Sigmoid colon (tissue), 6 donors: ENCODE measurements at regions not wholly inside any gene's neighbourhood (a gene's known extent, or its start where the extent isn't known, plus 50 kb on each side); places are given as distances from the start of the nearest gene placed in this dataset.

Experiments
- DNase-seq: peaks from one replicate; pipeline ENCODE4 v3.0.0-alpha.2; 2019
- H3K27ac ChIP-seq, 4 donors: fragments of 200-600 bp; sonication (generic); one replicate each; pipeline ENCODE4 v1.5.1; 2016 to 2019; ENCODE audit warnings: mild to moderate bottlenecking in 1 of 4
- H3K27me3 ChIP-seq, 3 donors: fragments of 200-600 bp; sonication (generic); one replicate each; pipeline ENCODE4 v1.5.1; 2019; ENCODE audit warnings: mild to moderate bottlenecking in 1 of 3
- H3K36me3 ChIP-seq, 4 donors: fragments of 200-600 bp; sonication (generic); one replicate each; pipeline ENCODE4 v1.5.1; 2016 to 2019
- H3K4me1 ChIP-seq, 4 donors: fragments of 200-600 bp; sonication (generic); one replicate each; pipeline ENCODE4 v1.5.1; 2017 to 2019
- H3K4me3 ChIP-seq, 4 donors: fragments of 200-600 bp; sonication (generic); one replicate each; pipeline ENCODE4 v1.5.1; 2017 to 2019; ENCODE audit warnings: mild to moderate bottlenecking in 2 of 4, moderate library complexity in 1 of 4
- H3K9me3 ChIP-seq, 4 donors: fragments of 200-600 bp in 3 of 4; sonication (generic) in 3 of 4; one replicate each; pipeline versions ENCODE4 v1.5.1 to v1.6.1; 2013 to 2019
- CTCF ChIP-seq, 4 experiments: fragments of 450-650 bp in 3 of 4; fragments of 200-600 bp in 1 of 4; IDR thresholded peaks; one replicate each; pipeline ENCODE4 v1.5.1; 2016 to 2019; ENCODE audit warnings: antibody characterized with exemption in 4 of 4, mild to moderate bottlenecking in 3 of 4, moderate library complexity in 2 of 4
- EP300 ChIP-seq, 4 donors: sonication (generic); formaldehyde crosslinking; IDR thresholded peaks; one replicate each; pipeline ENCODE4 v1.6.1; 2017; ENCODE audit warnings: antibody characterized with exemption in 4 of 4
- POLR2A ChIP-seq, 2 donors: fragments of 450-650 bp; IDR thresholded peaks; one replicate each; pipeline ENCODE4 v1.6.1; 2016; ENCODE audit warnings: antibody characterized with exemption in 2 of 2, mild to moderate bottlenecking in 2 of 2, moderate library complexity in 2 of 2
- POLR2AphosphoS5 ChIP-seq, 4 donors: sonication (generic); formaldehyde crosslinking; IDR thresholded peaks; one replicate each; pipeline ENCODE4 v1.6.1; 2017; ENCODE audit warnings: antibody characterized with exemption in 4 of 4
- WGBS, 2 donors: extraction: QIAGEN DNeasy Blood & Tissue Kit; methylation state at CpG; one replicate each; pipeline ENCODE4 v1.1.7; 2013; 5-methylcytosine and 5-hydroxymethylcytosine counted together
- intact Hi-C: fragments of 100-400 bp; cut with DNase I; formaldehyde crosslinking; loops from one replicate; pipeline ENCODE4 v1.15.1; 2023
- donor health status: healthy with polysubstance abuse.
- donor health status: healthy.

DNA sequence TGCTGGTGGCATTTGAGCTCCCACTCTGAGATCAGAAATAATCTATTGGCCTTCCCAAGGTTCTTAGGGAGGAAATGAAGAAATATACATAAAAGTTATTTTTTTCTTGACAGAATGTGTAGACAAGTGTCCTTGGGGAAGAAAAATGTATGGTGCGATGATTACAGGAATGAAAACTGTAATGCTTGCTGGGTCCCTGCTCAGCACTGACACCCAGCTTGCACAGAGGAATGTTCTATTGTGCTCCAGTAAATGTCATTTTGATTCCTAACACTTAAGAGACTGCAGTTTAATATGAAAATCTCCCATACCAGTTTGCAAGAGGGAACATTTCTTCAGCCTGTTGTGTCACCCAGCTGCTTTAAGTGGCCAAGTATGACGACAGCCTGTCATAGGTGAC is 271.3 kb upstream of the TPM1 start:
- peak overlapping the region in 2 of 4 donors; percentile 45 to 68 for H3K27ac ChIP-seq
- no peaks in the 10 kb centered on the region for H3K9me3 ChIP-seq
- H3K27me3 ChIP-seq: no peaks in the 10 kb centered on the region
- no peak for DNase-seq
- 93 to 94% methylated on average over 2 of the region's 2 CpGs for WGBS, 2 donors
- H3K4me3 ChIP-seq: no peak overlapping the region
- H3K36me3 ChIP-seq: peaks cover 0 to 10% (median 2%) of the 10 kb centered on the region in 4 donors
- peaks cover 0 to 25% (median 22%) of the 10 kb centered on the region in 4 donors for H3K4me1 ChIP-seq
- intact Hi-C loops: no loop called here
- no peak for TF ChIP-seq POLR2A (IDR thresholded peaks at IDR 0.05)
- TF ChIP-seq CTCF (IDR thresholded peaks at IDR 0.05): no peak
- peak in 3 of 4 donors; percentile 15 to 41 (median 30) for TF ChIP-seq POLR2AphosphoS5 (IDR thresholded peaks at IDR 0.05)
- TF ChIP-seq EP300 (IDR thresholded peaks at IDR 0.05): peak in 3 of 4 donors; percentile 16 to 68 (median 41)

GRCh38 chr15:62773369-62774165 is 269.0 kb upstream of the TPM1 start:
- H3K36me3 ChIP-seq: peaks cover 0 to 10% (median 2%) of the 10 kb centered on the region in 4 donors
- H3K9me3 ChIP-seq: no peaks in the 10 kb centered on the region
- no peak for DNase-seq
- H3K27ac ChIP-seq: no peak overlapping the region
- H3K27me3 ChIP-seq: no peaks in the 10 kb centered on the region
- TF ChIP-seq CTCF (IDR thresholded peaks at IDR 0.05) (no peak), POLR2A (IDR thresholded peaks at IDR 0.05) (no peak), EP300 (IDR thresholded peaks at IDR 0.05) (no peak), POLR2AphosphoS5 (IDR thresholded peaks at IDR 0.05) (no peak)
- intact Hi-C loops: no loop called here
- 28 to 78% methylated on average over 12 of the region's 12 CpGs for WGBS, 2 donors
- H3K4me1 ChIP-seq: peaks cover 0 to 18% (median 15%) of the 10 kb centered on the region in 4 donors
- H3K4me3 ChIP-seq: no peak overlapping the region

DNA sequence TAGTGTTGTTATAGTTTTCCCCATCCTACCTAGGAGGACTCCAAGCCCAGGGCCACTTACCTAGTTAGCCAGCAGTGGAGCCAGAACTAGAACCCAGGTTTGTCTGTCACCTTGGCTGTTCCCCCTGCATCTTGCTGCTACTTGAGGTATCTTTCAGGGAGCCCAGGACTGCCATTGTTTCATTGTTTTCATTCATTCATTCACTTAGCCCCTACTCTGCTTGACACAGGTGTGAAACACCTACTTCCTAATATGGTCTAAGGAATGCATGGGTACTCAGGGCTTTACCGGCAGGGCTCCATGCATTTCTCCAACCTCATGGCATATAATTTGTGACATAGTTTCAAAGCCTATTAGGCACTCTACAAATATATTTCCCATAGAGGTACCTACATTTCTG is 266.6 kb upstream of the TPM1 start:
- Histone ChIP-seq H3K36me3 (peaks cover 0 to 10% (median 2%) of the 10 kb centered on the region in 4 donors), H3K9me3 (no peaks in the 10 kb centered on the region), H3K27ac (no peak overlapping the region), H3K4me3 (no peak overlapping the region), H3K4me1 (peaks cover 0 to 9% (median 8%) of the 10 kb centered on the region in 4 donors), H3K27me3 (no peaks in the 10 kb centered on the region)
- intact Hi-C loops: no loop called here
- no peak for DNase-seq
- WGBS, 2 donors: 83 to 93% methylated on average over 1 of the region's 1 CpG
- TF ChIP-seq CTCF (IDR thresholded peaks at IDR 0.05): no peak
- TF ChIP-seq EP300 (IDR thresholded peaks at IDR 0.05): no peak
- no peak for TF ChIP-seq POLR2AphosphoS5 (IDR thresholded peaks at IDR 0.05)

DNA sequence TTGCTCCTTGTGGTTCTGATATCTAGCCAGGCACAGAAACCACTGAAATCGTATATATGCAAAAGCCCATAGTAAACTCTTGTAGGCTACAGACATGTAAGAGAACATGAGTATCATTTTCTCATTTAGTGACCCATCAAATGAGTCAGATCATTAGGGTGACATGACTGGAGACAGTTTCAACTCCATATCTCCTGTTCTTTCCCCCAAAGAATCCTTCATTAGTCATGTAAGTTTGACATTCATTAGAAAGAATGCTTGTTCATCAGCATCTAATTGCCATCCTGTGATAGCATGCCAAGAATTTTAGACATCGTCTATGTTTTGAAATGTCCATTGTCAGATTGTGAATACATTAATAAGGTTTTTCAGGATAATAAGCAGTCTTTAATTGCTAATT is 264.9 kb upstream of the TPM1 start:
- TF ChIP-seq POLR2A (IDR thresholded peaks at IDR 0.05) (no peak), EP300 (IDR thresholded peaks at IDR 0.05) (no peak), POLR2AphosphoS5 (IDR thresholded peaks at IDR 0.05) (no peak), CTCF (IDR thresholded peaks at IDR 0.05) (no peak)
- intact Hi-C loops: no loop called here
- DNase-seq: no peak
- peaks cover 0 to 11% (median 6%) of the 10 kb centered on the region in 4 donors for H3K4me1 ChIP-seq
- no peak overlapping the region for H3K27ac ChIP-seq
- no peaks in the 10 kb centered on the region for H3K27me3 ChIP-seq
- no peaks in the 10 kb centered on the region for H3K9me3 ChIP-seq
- H3K36me3 ChIP-seq: peaks cover 0 to 10% (median 2%) of the 10 kb centered on the region in 4 donors
- no peak overlapping the region for H3K4me3 ChIP-seq
- WGBS, 2 donors: 58 to 81% methylated on average over 2 of the region's 2 CpGs
